GM06990 (cell line): ENCODE measurements at regions not wholly inside any gene's neighbourhood (a gene's known extent, or its start where the extent isn't known, plus 50 kb on each side); places are given as distances from the start of the nearest gene placed in this dataset.

Experiments
- DNase-seq: peaks from one replicate; pipeline ENCODE4 v3.0.0-alpha.2; 2011; ENCODE audit not compliant: insufficient read length; ENCODE audit errors: extremely low read depth
- H3K27me3 ChIP-seq: replicated peaks from 2 replicates; pipeline ENCODE4 v1.6.0; 2011; ENCODE audit warnings: low read length; ENCODE audit not compliant: control insufficient read depth, insufficient read depth
- H3K36me3 ChIP-seq: 2 replicates; pipeline ENCODE4 v1.5.1; 2011; ENCODE audit warnings: low read length; ENCODE audit not compliant: control insufficient read depth, insufficient read depth
- H3K4me3 ChIP-seq: replicated peaks from 2 replicates; pipeline ENCODE4 v1.5.1; 2011; ENCODE audit warnings: low read depth, mild to moderate bottlenecking, control low read depth, low read length
- TF ChIP-seq, protein P1 (sequence below): IDR thresholded peaks from 2 replicates; pipeline ENCODE4 v1.5.1; 2011; ENCODE audit warnings: low read length, control low read depth, mild to moderate bottlenecking, inconsistent platforms; ENCODE audit not compliant: insufficient read depth, poor library complexity, severe bottlenecking

DNA sequence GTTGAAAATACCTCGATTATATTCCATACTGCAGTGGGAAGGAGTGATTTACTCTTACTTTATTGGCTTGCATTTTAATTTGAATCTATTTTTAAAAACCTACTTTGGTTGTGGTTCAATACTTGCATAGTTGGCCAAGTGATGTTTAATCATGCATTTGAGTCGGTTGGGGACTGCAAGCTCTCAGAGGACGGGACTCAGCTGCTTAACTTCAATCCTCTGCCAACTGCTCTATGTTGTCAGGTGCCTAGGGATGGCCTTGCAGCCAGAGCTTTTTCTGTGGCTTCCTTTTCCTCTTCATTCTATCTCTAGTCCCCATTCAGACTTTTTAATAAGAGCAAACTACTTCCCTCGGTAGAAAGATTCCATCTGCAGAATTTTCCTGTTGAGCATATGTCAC lies 53.4 kb upstream of the KRR1 start:
- DNase-seq = no peak
- Histone ChIP-seq H3K27me3 (no peaks in the 10 kb centered on the region), H3K4me3 (no peak overlapping the region), H3K36me3 (no peaks in the 10 kb centered on the region)
- TF ChIP-seq, protein P1, sequence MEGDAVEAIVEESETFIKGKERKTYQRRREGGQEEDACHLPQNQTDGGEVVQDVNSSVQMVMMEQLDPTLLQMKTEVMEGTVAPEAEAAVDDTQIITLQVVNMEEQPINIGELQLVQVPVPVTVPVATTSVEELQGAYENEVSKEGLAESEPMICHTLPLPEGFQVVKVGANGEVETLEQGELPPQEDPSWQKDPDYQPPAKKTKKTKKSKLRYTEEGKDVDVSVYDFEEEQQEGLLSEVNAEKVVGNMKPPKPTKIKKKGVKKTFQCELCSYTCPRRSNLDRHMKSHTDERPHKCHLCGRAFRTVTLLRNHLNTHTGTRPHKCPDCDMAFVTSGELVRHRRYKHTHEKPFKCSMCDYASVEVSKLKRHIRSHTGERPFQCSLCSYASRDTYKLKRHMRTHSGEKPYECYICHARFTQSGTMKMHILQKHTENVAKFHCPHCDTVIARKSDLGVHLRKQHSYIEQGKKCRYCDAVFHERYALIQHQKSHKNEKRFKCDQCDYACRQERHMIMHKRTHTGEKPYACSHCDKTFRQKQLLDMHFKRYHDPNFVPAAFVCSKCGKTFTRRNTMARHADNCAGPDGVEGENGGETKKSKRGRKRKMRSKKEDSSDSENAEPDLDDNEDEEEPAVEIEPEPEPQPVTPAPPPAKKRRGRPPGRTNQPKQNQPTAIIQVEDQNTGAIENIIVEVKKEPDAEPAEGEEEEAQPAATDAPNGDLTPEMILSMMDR = no peak

DNA sequence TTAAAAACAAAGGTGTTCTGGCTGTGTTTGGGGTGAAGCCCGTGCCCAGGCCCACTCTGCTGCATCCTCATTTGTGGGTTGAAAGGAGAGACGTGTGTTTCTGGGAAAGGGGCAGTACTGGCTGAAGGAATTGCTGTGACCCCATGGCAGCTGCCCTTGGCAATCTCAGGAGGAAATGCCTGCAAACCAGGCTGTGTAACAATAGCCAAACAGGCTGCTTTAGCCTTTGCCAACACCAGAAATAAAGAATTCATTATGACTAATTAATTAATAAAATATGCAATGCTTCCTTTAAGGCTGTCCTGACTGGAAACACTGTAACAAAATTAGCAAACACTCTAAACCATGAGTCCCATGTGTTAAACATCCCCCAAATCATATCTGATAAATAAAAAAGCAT lies 53.0 kb upstream of the KRR1 start:
- no peak for DNase-seq
- no peaks in the 10 kb centered on the region for H3K27me3 ChIP-seq
- TF ChIP-seq, protein P1 = no peak
- H3K36me3 ChIP-seq = no peaks in the 10 kb centered on the region
- no peak overlapping the region for H3K4me3 ChIP-seq

DNA sequence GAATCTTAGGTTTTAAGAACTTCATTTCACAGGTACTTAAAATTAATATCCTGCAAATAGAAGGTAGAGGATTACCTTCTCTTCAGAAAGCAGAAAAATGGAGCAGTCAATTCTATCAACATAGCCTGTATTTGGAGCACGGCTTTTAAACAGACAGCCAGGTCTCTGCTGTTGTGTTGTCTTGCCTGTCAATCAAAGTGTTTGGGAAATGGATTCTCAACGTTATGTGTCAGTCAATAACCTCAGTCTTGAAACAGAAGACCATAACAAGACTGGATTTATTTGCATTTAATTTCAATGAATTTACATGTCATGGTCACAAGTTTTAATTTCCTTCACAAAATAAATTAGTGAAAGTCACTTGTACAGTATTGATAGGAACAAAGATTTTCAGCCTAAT lies 51.9 kb upstream of the KRR1 start:
- TF ChIP-seq, protein P1 = no peak
- DNase-seq = no peak
- H3K27me3 ChIP-seq = no peaks in the 10 kb centered on the region; the same call in 1 of the 2 replicates
- H3K4me3 ChIP-seq = no peak overlapping the region
- H3K36me3 ChIP-seq = no peaks in the 10 kb centered on the region

- DNase-seq = no peak
- H3K27me3 ChIP-seq = no peaks in the 10 kb centered on the region; the same call in 1 of the 2 replicates
- TF ChIP-seq, protein P1 = no peak
- H3K4me3 ChIP-seq = no peak overlapping the region
- H3K36me3 ChIP-seq = no peaks in the 10 kb centered on the region
Measured at GRCh38 chr12:75561921-75562320, 50.5 kb upstream of the KRR1 start.
